T-helper 17 cell (primary cell): ENCODE measurements at regions not wholly inside any gene's neighbourhood (a gene's known extent, or its start where the extent isn't known, plus 50 kb on each side); places are given as distances from the start of the nearest gene placed in this dataset.
"Not testable (repeated sequence)": the region's sequence is repeated elsewhere in the genome, so short reads cannot be mapped to it uniquely, and the experiment has no call there.

Experiments
- ATAC-seq: fragments of 150-1000 bp; cut with Tn5 transposase; 2 replicates; pipeline ENCODE4 v1.10.0; 2021; ENCODE audit warnings: mild to moderate bottlenecking, moderate library complexity
- DNase-seq, 3 donors: peaks; one replicate each; pipeline versions ENCODE4 v3.0.0 to v3.0.0-alpha.2; 2020 to 2021
- H3K9me3 ChIP-seq: one replicate; pipeline ENCODE4 v1.7.0; 2013; ENCODE audit warnings: low read length, mild to moderate bottlenecking; ENCODE audit not compliant: control insufficient read depth, poor library complexity, severe bottlenecking
- H3K27ac Mint-ChIP-seq: one replicate; pipeline ENCODE4 v1.8.0; 2022; ENCODE audit warnings: mild to moderate bottlenecking, moderate library complexity, mixed read lengths
- H3K27me3 Mint-ChIP-seq: one replicate; pipeline ENCODE4 v1.8.0; 2022; ENCODE audit warnings: mixed read lengths
- H3K36me3 Mint-ChIP-seq: one replicate; pipeline ENCODE4 v1.8.0; 2022; ENCODE audit warnings: low read depth, mixed read lengths
- H3K4me1 Mint-ChIP-seq: one replicate; pipeline ENCODE4 v1.8.0; 2022; ENCODE audit warnings: mild to moderate bottlenecking, mixed read lengths
- H3K4me3 Mint-ChIP-seq: one replicate; pipeline ENCODE4 v1.8.0; 2022; ENCODE audit warnings: mild to moderate bottlenecking, moderate library complexity, mixed read lengths

DNA sequence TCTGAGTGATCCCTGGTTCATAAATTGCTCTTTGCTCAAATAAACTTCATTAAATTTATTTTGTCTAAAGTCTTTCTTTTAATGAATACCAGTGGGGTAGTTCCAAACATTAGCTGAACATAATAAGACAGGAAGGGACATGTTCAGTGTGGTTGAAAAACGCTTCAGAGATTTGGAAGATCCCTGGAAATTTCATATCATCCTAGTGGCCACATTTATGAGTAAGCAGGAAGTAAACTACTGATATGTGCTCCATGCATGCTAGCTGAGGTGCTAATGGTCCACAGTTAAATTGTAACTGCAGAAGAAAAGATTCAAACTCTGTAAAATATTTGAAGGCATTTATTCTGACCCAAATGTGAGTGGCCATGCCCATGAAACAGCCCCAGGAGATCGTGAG, 1328.7 kb downstream of the ADGRL3 start:
- H3K4me1 Mint-ChIP-seq = no peaks in the 10 kb centered on the region
- no peaks in the 10 kb centered on the region for H3K27me3 Mint-ChIP-seq
- H3K27ac Mint-ChIP-seq = no peak overlapping the region
- H3K36me3 Mint-ChIP-seq = no peaks in the 10 kb centered on the region
- DNase-seq (no peak), ATAC-seq (no peak)
- H3K4me3 Mint-ChIP-seq = no peak overlapping the region
- peaks cover 3% of the 10 kb centered on the region for H3K9me3 ChIP-seq

GRCh38 chr4:62526671-62527070, 1326.5 kb downstream of the ADGRL3 start:
- no peak for ATAC-seq
- H3K27ac Mint-ChIP-seq = no peak overlapping the region
- DNase-seq = no peak
- peaks cover 3% of the 10 kb centered on the region for H3K9me3 ChIP-seq
- H3K4me3 Mint-ChIP-seq = no peak overlapping the region
- no peaks in the 10 kb centered on the region for H3K4me1 Mint-ChIP-seq
- H3K27me3 Mint-ChIP-seq = no peaks in the 10 kb centered on the region
- H3K36me3 Mint-ChIP-seq = no peaks in the 10 kb centered on the region

- ATAC-seq = no peak
- no peaks in the 10 kb centered on the region for H3K4me1 Mint-ChIP-seq
- no peak overlapping the region for H3K4me3 Mint-ChIP-seq
- H3K27me3 Mint-ChIP-seq = no peaks in the 10 kb centered on the region
- no peak overlapping the region for H3K27ac Mint-ChIP-seq
- peaks cover 3% of the 10 kb centered on the region for H3K9me3 ChIP-seq
- H3K36me3 Mint-ChIP-seq = no peaks in the 10 kb centered on the region
- no peak for DNase-seq
Observed at GRCh38 chr4:62523256-62523655, 1323.1 kb downstream of the ADGRL3 start.

GRCh38 chr4:62522273-62522672, 1322.1 kb downstream of the ADGRL3 start:
- no peaks in the 10 kb centered on the region for H3K9me3 ChIP-seq
- DNase-seq (no peak), ATAC-seq (no peak)
- Mint-ChIP-seq H3K4me3 (no peak overlapping the region), H3K27ac (no peak overlapping the region), H3K4me1 (no peaks in the 10 kb centered on the region), H3K36me3 (no peaks in the 10 kb centered on the region), H3K27me3 (no peaks in the 10 kb centered on the region)

DNA sequence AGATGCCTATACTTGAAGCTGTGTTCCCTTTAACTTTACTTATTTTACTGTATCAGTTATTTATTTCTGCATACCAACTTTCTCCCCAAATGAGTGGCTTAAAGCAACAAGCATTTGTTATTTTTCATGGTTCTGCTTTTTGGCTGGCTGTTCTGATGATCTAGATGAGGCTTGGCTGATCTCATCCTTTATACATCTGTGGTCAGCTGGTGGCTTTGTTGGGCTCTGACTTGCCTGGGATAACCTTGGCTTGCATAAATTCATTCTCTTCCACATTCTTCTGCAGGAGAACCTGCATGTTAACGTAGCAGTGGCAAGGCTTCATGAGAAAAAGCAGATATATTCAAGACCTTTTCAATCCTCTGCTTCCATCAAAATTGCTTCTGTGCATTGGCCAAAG, 1317.6 kb downstream of the ADGRL3 start:
- H3K4me3 Mint-ChIP-seq = no peak overlapping the region
- no peaks in the 10 kb centered on the region for H3K9me3 ChIP-seq
- H3K36me3 Mint-ChIP-seq = no peaks in the 10 kb centered on the region
- no peaks in the 10 kb centered on the region for H3K4me1 Mint-ChIP-seq
- DNase-seq = no peak
- no peaks in the 10 kb centered on the region for H3K27me3 Mint-ChIP-seq
- ATAC-seq = no peak
- no peak overlapping the region for H3K27ac Mint-ChIP-seq

DNA sequence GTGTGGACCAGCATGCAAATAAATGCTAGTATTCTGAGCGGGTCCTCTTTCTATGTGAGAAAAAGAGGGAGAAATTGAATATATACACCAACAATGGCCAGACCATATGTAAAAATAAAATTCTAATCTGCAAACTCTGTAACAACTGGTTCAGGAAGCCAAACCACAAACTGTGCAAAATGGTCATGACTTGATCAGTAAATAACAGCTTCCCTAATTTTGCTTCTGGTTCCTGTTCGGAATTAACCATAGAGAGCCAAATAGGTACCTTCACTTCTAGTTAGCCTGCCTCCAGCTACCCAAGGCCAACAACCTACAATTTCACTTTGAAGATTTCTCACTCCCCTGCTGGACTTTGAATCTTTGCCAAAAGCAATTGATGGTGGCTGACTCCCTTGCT, 1313.2 kb downstream of the ADGRL3 start:
- ATAC-seq (no peak), DNase-seq (no peak)
- Mint-ChIP-seq H3K4me3 (no peak overlapping the region), H3K27ac (no peak overlapping the region), H3K36me3 (no peaks in the 10 kb centered on the region), H3K27me3 (no peaks in the 10 kb centered on the region), H3K4me1 (no peaks in the 10 kb centered on the region)
- no peaks in the 10 kb centered on the region for H3K9me3 ChIP-seq

DNA sequence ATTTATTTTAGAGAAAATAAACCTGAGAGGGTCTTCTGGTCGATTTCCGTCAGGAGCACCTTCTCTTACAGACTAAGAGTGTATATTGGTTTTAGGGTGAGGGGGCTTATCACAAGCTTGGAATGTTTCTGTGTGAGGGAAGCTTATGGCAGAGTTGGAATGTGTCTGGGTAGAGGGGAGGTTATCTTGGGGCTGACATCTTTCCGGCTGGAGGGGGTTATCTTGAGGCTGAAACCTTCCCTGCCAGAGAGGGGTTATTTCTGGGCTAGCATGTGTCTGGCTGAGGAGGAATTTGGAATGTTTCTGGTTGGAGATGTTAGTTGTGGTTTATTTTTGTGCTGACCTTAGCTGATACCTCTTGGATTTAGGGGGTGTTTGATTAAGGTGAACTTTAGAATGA, 1312.1 kb downstream of the ADGRL3 start:
- H3K27me3 Mint-ChIP-seq = no peaks in the 10 kb centered on the region
- H3K36me3 Mint-ChIP-seq = no peaks in the 10 kb centered on the region
- no peaks in the 10 kb centered on the region for H3K4me1 Mint-ChIP-seq
- H3K9me3 ChIP-seq = no peaks in the 10 kb centered on the region
- no peak overlapping the region for H3K27ac Mint-ChIP-seq
- H3K4me3 Mint-ChIP-seq = no peak overlapping the region
- ATAC-seq (no peak), DNase-seq (no peak)

DNA sequence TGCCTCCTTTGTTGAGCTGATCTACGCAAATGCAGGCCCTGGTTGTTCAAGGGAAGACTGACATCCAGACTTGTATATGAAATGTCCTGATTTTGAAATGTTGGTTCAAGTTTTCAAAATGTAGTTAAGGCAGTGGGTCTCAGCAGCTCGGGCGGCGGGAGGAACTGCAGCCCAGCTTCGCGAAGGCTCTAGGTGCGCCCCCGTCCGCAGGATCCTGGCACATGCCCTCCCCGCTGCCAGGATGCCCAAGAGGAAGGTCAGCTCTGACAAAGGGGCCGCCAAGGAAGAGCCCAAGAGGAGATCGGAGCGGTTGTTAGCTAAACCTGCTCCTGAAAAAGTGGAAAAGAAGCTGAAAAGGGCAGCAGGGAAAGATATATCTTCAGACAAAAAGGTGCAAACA, 1310.1 kb downstream of the ADGRL3 start:
- Mint-ChIP-seq H3K27ac (no peak overlapping the region), H3K36me3 (no peaks in the 10 kb centered on the region), H3K4me3 (no peak overlapping the region), H3K27me3 (no peaks in the 10 kb centered on the region), H3K4me1 (no peaks in the 10 kb centered on the region)
- DNase-seq = no peak
- ATAC-seq = no peak
- H3K9me3 ChIP-seq = no peaks in the 10 kb centered on the region

- no peak overlapping the region for H3K27ac Mint-ChIP-seq
- no peaks in the 10 kb centered on the region for H3K27me3 Mint-ChIP-seq
- no peak overlapping the region for H3K4me3 Mint-ChIP-seq
- H3K36me3 Mint-ChIP-seq = no peaks in the 10 kb centered on the region
- H3K9me3 ChIP-seq = no peaks in the 10 kb centered on the region
- ATAC-seq (no peak), DNase-seq (no peak)
- no peaks in the 10 kb centered on the region for H3K4me1 Mint-ChIP-seq
Observed at GRCh38 chr4:62500296-62500695, 1300.2 kb downstream of the ADGRL3 start.

DNA sequence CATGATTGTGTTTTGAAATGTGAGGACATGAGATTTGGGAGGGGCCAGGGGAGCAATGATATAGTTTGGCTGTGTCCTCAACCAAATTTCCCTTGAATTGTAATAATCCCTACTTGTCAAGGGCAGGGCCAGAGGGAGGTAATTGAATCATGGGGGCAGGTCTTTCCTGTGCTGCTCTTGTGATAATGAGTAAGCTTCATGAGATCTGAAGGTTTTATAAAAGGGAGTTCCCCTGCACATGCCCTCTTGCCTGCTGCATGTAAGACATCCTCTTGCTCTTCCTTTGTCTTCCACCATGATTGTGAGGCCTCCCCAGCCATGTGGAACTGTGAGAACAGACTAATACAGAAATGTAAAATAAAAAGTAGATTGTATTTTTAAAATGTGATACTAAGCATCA, 1294.9 kb downstream of the ADGRL3 start:
- H3K27me3 Mint-ChIP-seq = no peaks in the 10 kb centered on the region

GRCh38 chr4:62491756-62492155, 1291.6 kb downstream of the ADGRL3 start:
- H3K4me1 Mint-ChIP-seq, H3K4me3 Mint-ChIP-seq, H3K9me3 ChIP-seq, DNase-seq, H3K36me3 Mint-ChIP-seq, H3K27me3 Mint-ChIP-seq, ATAC-seq, H3K27ac Mint-ChIP-seq: not testable (repeated sequence)

More for the DNA sequence above, 1294.9 kb downstream of the ADGRL3 start:
- DNase-seq (no peak), ATAC-seq (no peak)
- Mint-ChIP-seq H3K27ac (no peak overlapping the region), H3K4me1 (no peaks in the 10 kb centered on the region), H3K36me3 (no peaks in the 10 kb centered on the region), H3K4me3 (no peak overlapping the region)
- no peaks in the 10 kb centered on the region for H3K9me3 ChIP-seq

- ATAC-seq = no peak
- no peak overlapping the region for H3K4me3 Mint-ChIP-seq
- H3K9me3 ChIP-seq = no peaks in the 10 kb centered on the region
- H3K4me1 Mint-ChIP-seq = no peaks in the 10 kb centered on the region
- no peaks in the 10 kb centered on the region for H3K36me3 Mint-ChIP-seq
- no peak overlapping the region for H3K27ac Mint-ChIP-seq
- no peak for DNase-seq
- no peaks in the 10 kb centered on the region for H3K27me3 Mint-ChIP-seq
Observed at GRCh38 chr4:62490635-62491034, 1290.5 kb downstream of the ADGRL3 start.

DNA sequence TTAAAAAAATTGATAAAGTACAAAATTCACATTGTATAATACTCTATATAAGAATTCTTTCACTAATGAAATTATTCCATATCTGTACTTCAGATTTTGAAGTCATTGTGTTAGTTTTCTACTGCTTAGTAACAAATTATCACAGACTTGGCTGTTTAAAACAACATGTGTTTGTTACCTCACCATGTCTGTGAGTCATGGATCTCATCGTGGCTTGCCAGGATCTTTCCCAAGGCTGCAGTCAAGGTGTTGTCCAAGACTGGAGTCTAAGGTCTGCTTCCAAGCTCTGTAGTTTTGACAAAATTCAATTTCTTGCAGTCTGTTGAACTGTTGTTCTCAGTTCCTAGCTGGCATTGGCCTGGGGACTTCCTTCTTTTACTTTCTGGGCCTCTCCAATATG, 1286.9 kb downstream of the ADGRL3 start:
- H3K4me3 Mint-ChIP-seq = no peak overlapping the region
- H3K27ac Mint-ChIP-seq = no peak overlapping the region
- H3K27me3 Mint-ChIP-seq = no peaks in the 10 kb centered on the region
- DNase-seq (no peak), ATAC-seq (no peak)
- H3K36me3 Mint-ChIP-seq = no peaks in the 10 kb centered on the region
- no peaks in the 10 kb centered on the region for H3K9me3 ChIP-seq
- no peaks in the 10 kb centered on the region for H3K4me1 Mint-ChIP-seq

DNA sequence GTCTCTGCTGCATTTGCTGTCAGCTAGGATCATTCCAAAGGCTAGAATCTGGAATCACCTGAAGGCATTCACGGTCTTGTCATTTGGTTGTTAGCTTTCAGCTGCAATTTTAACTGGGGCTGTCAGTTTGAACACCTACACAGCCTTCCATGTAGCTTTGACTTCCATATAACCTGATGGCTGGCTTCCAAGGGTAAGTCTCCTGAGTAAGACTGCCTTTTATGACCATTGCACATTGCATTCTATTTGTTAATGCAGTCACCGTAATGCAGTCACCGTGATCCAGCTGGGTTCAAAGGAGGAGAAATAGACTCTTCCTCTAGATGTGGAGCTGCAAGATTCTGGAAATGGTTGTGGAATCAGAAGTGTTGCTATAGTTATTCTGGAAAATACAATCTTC, 1284.2 kb downstream of the ADGRL3 start:
- Mint-ChIP-seq H3K27ac (no peak overlapping the region), H3K27me3 (no peaks in the 10 kb centered on the region), H3K4me1 (no peaks in the 10 kb centered on the region), H3K4me3 (no peak overlapping the region), H3K36me3 (no peaks in the 10 kb centered on the region)
- no peaks in the 10 kb centered on the region for H3K9me3 ChIP-seq
- DNase-seq (no peak), ATAC-seq (no peak)

DNA sequence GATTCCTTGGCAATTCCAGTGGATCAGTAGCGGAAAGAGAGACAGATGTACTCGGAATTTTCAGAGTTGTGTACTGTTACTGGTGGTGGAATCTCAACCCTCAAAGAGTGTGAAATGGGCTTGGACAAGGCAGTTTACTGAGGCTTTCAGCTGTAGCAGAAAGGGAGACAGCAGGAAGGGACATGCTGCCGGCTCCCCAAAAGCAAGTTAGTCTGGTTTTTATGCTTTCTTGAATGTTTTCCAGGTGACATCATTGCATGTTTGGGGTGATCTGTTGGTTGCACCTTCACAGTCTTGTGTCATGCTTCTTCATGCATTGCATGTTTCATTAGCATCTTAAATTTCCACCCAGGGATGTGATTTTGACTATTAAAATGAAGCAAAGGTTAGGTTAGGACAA, 1282.2 kb downstream of the ADGRL3 start:
- no peak overlapping the region for H3K27ac Mint-ChIP-seq
- no peaks in the 10 kb centered on the region for H3K27me3 Mint-ChIP-seq
- no peaks in the 10 kb centered on the region for H3K36me3 Mint-ChIP-seq
- ATAC-seq (no peak), DNase-seq (no peak)
- no peaks in the 10 kb centered on the region for H3K4me1 Mint-ChIP-seq
- no peak overlapping the region for H3K4me3 Mint-ChIP-seq
- no peaks in the 10 kb centered on the region for H3K9me3 ChIP-seq
